HG02763 (cell line): ENCODE measurements at regions not wholly inside any gene's neighbourhood (a gene's known extent, or its start where the extent isn't known, plus 50 kb on each side); places are given as distances from the start of the nearest gene placed in this dataset.

Source experiments
- ATAC-seq: cut with Tn5 transposase; IDR thresholded peaks from one replicate; pipeline ENCODE4 v1.9.1; 2021; ENCODE audit warnings: mild to moderate bottlenecking, moderate library complexity; ENCODE audit not compliant: unreplicated experiment

- no peak for ATAC-seq
These were observed 1481.1 kb downstream of the STIM2 start for GRCh38 chr4:28341784-28342183.

- no peak for ATAC-seq
These were observed 1489.8 kb downstream of the STIM2 start for GRCh38 chr4:28350485-28350884.

GRCh38 chr4:28351102-28351501, 1490.5 kb downstream of the STIM2 start:
- no peak for ATAC-seq

- no peak for ATAC-seq
These were observed 1491.2 kb downstream of the STIM2 start for GRCh38 chr4:28351826-28352225.

GRCh38 chr4:28354880-28355656, 1494.4 kb downstream of the STIM2 start:
- no peak for ATAC-seq

GRCh38 chr4:28357990-28358389, 1497.3 kb downstream of the STIM2 start:
- no peak for ATAC-seq

- ATAC-seq, result no peak
These were observed 1498.0 kb downstream of the STIM2 start for GRCh38 chr4:28358606-28359005.

- ATAC-seq, result no peak
These were observed 1500.0 kb downstream of the STIM2 start for GRCh38 chr4:28360681-28361080.

- no peak for ATAC-seq
These were observed 1501.5 kb downstream of the STIM2 start for GRCh38 chr4:28362169-28362568.

GRCh38 chr4:28369499-28369898, 1508.9 kb downstream of the STIM2 start:
- ATAC-seq, result no peak

GRCh38 chr4:28373191-28373590, 1512.5 kb downstream of the STIM2 start:
- no peak for ATAC-seq

- no peak for ATAC-seq
These were observed 1513.0 kb downstream of the STIM2 start for GRCh38 chr4:28373601-28374000.

GRCh38 chr4:28378109-28378830, 1517.6 kb downstream of the STIM2 start:
- no peak for ATAC-seq

- no peak for ATAC-seq
These were observed 1525.2 kb downstream of the STIM2 start for GRCh38 chr4:28385801-28386200.

- ATAC-seq, result no peak
These were observed 1526.1 kb downstream of the STIM2 start for GRCh38 chr4:28386776-28387175.

GRCh38 chr4:28388471-28388870, 1527.8 kb downstream of the STIM2 start:
- no peak for ATAC-seq

GRCh38 chr4:28391877-28392276, 1531.2 kb downstream of the STIM2 start:
- ATAC-seq, result no peak

- ATAC-seq, result no peak
These were observed 1542.1 kb downstream of the STIM2 start for GRCh38 chr4:28402751-28403150.

- no peak for ATAC-seq
These were observed 1560.6 kb downstream of the STIM2 start for GRCh38 chr4:28421221-28421620.

GRCh38 chr4:28426251-28426650, 1565.6 kb downstream of the STIM2 start:
- ATAC-seq, result no peak

GRCh38 chr4:28427306-28428085, 1566.9 kb downstream of the STIM2 start:
- no peak for ATAC-seq
